Sigmoid colon (tissue), 6 donors: ENCODE measurements at regions not wholly inside any gene's neighbourhood (a gene's known extent, or its start where the extent isn't known, plus 50 kb on each side); places are given as distances from the start of the nearest gene placed in this dataset.

Experiments
- DNase-seq: peaks from one replicate; pipeline ENCODE4 v3.0.0-alpha.2; 2019
- H3K27ac ChIP-seq, 4 donors: fragments of 200-600 bp; sonication (generic); one replicate each; pipeline ENCODE4 v1.5.1; 2016 to 2019; ENCODE audit warnings: mild to moderate bottlenecking in 1 of 4
- H3K27me3 ChIP-seq, 3 donors: fragments of 200-600 bp; sonication (generic); one replicate each; pipeline ENCODE4 v1.5.1; 2019; ENCODE audit warnings: mild to moderate bottlenecking in 1 of 3
- H3K36me3 ChIP-seq, 4 donors: fragments of 200-600 bp; sonication (generic); one replicate each; pipeline ENCODE4 v1.5.1; 2016 to 2019
- H3K4me1 ChIP-seq, 4 donors: fragments of 200-600 bp; sonication (generic); one replicate each; pipeline ENCODE4 v1.5.1; 2017 to 2019
- H3K4me3 ChIP-seq, 4 donors: fragments of 200-600 bp; sonication (generic); one replicate each; pipeline ENCODE4 v1.5.1; 2017 to 2019; ENCODE audit warnings: mild to moderate bottlenecking in 2 of 4, moderate library complexity in 1 of 4
- H3K9me3 ChIP-seq, 4 donors: fragments of 200-600 bp in 3 of 4; sonication (generic) in 3 of 4; one replicate each; pipeline versions ENCODE4 v1.5.1 to v1.6.1; 2013 to 2019
- EP300 ChIP-seq, 4 donors: sonication (generic); formaldehyde crosslinking; IDR thresholded peaks; one replicate each; pipeline ENCODE4 v1.6.1; 2017; ENCODE audit warnings: antibody characterized with exemption in 4 of 4
- POLR2A ChIP-seq, 2 donors: fragments of 450-650 bp; IDR thresholded peaks; one replicate each; pipeline ENCODE4 v1.6.1; 2016; ENCODE audit warnings: antibody characterized with exemption in 2 of 2, mild to moderate bottlenecking in 2 of 2, moderate library complexity in 2 of 2
- POLR2AphosphoS5 ChIP-seq, 4 donors: sonication (generic); formaldehyde crosslinking; IDR thresholded peaks; one replicate each; pipeline ENCODE4 v1.6.1; 2017; ENCODE audit warnings: antibody characterized with exemption in 4 of 4
- WGBS, 2 donors: extraction: QIAGEN DNeasy Blood & Tissue Kit; methylation state at CpG; one replicate each; pipeline ENCODE4 v1.1.7; 2013; 5-methylcytosine and 5-hydroxymethylcytosine counted together
- intact Hi-C: fragments of 100-400 bp; cut with DNase I; formaldehyde crosslinking; loops from one replicate; pipeline ENCODE4 v1.15.1; 2023
- TF ChIP-seq, protein P1 (sequence below), 4 experiments: fragments of 450-650 bp in 3 of 4; fragments of 200-600 bp in 1 of 4; IDR thresholded peaks; one replicate each; pipeline ENCODE4 v1.5.1; 2016 to 2019; ENCODE audit warnings: antibody characterized with exemption in 4 of 4, mild to moderate bottlenecking in 3 of 4, moderate library complexity in 2 of 4
- donor health status: healthy with polysubstance abuse.
- donor health status: healthy.

DNA sequence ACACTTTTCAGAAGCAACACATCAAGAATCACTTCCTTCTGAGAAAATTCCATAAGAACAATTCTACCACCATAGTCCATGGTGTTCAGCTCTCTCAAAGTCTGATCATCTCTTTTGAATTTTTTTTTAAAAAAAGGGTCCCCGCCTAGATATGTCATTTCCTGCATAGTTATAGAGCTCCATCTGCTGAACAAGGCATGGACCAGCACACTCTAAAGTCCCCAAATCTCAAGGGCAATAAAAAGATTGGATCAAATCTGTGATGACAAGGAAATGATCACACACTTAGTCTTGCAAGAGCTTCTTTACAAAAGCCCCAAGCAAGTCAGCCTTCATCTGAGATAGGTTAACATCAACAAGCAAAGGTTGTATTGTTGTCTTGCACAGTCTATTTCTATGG is 100.7 kb upstream of the STMND1 start:
- intact Hi-C loops, result no loop called here
- no peaks in the 10 kb centered on the region for H3K27me3 ChIP-seq
- peaks cover 0 to 10% (median 4%) of the 10 kb centered on the region in 4 donors for H3K4me1 ChIP-seq
- no peaks in the 10 kb centered on the region for H3K36me3 ChIP-seq
- no peak for TF ChIP-seq POLR2A (IDR thresholded peaks at IDR 0.05)
- no peak for TF ChIP-seq POLR2AphosphoS5 (IDR thresholded peaks at IDR 0.05)
- TF ChIP-seq, protein P1, sequence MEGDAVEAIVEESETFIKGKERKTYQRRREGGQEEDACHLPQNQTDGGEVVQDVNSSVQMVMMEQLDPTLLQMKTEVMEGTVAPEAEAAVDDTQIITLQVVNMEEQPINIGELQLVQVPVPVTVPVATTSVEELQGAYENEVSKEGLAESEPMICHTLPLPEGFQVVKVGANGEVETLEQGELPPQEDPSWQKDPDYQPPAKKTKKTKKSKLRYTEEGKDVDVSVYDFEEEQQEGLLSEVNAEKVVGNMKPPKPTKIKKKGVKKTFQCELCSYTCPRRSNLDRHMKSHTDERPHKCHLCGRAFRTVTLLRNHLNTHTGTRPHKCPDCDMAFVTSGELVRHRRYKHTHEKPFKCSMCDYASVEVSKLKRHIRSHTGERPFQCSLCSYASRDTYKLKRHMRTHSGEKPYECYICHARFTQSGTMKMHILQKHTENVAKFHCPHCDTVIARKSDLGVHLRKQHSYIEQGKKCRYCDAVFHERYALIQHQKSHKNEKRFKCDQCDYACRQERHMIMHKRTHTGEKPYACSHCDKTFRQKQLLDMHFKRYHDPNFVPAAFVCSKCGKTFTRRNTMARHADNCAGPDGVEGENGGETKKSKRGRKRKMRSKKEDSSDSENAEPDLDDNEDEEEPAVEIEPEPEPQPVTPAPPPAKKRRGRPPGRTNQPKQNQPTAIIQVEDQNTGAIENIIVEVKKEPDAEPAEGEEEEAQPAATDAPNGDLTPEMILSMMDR (IDR thresholded peaks at IDR 0.05), result no peak
- no peak overlapping the region for H3K4me3 ChIP-seq
- no peak for DNase-seq
- no peak overlapping the region for H3K27ac ChIP-seq
- WGBS, 2 donors, result 61 to 68% methylated on average over 1 of the region's 1 CpG
- H3K9me3 ChIP-seq, result no peaks in the 10 kb centered on the region

DNA sequence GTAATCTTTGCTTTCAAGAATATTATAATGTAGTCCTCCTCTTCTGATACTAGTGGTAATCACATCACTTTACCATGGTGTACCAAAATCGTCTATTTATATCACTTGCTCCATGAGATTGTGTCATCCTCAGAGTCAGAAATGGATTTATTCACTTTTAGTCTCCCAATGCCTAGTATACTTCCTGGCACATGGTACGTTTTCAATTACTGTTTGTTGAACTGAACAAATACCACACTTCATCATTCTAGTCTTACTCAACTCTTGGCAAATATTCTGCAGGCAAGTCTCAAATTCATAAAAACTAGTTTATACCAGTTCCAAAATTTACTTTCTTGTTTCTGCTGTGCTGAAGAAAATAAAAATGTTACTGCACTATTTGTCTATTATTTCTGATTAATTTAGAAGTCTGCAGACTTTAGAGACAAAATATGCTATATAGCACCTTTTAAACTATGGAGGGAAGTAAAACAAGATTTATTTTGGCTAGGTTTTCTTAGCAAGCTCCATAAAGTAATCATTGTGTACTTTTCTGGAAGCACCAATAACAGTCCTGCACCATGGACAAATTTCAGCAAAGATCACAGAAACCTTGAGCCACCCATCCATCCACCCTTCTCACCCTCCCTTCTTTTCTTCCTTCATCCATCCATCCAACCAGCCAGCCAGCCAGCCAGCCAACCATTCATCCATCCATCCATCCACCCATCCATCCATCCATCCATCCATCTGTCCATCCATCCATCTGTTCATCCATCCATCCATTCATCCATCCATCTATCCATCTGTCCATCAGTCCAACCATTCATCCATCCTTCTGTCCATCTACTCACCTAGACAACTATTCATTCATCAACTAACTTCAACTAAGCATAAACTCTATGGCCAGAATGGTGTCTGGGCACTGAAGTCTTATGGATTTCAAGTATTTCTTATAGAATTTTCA is 102.1 kb upstream of the STMND1 start:
- TF ChIP-seq POLR2AphosphoS5 (IDR thresholded peaks at IDR 0.05), result peak in 3 of 4 donors; percentile 28 to 49 (median 33)
- TF ChIP-seq EP300 (IDR thresholded peaks at IDR 0.05), result no peak
- DNase-seq, result no peak
- peaks cover 0 to 10% (median 4%) of the 10 kb centered on the region in 4 donors for H3K4me1 ChIP-seq
- no peak overlapping the region for H3K4me3 ChIP-seq
- H3K36me3 ChIP-seq, result no peaks in the 10 kb centered on the region
- intact Hi-C loops, result no loop called here
- H3K27ac ChIP-seq, result peak overlapping the region in 2 of 4 donors; percentile 17 to 36
- no peaks in the 10 kb centered on the region for H3K27me3 ChIP-seq
- no peaks in the 10 kb centered on the region for H3K9me3 ChIP-seq
- WGBS, 2 donors, result 10 to 50% methylated on average over 2 of the region's 2 CpGs

DNA sequence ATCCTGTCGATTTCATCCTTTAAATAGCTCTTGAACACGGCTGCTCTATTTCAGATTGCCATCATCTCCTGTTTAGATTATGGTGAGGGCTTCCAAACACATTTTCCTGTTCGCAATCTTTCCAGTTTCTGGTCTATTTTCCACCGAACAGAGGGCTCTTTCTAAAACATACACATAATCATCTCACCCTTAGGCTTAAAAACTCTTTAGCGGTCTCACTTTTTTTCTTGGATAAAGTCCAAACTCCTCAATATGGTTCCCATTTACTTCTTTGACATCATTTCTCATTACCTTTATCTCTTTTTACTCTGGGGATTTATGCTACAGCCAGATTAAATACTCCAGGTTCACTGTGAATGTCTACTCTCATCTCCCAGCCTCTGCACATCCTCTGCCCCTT is 103.4 kb upstream of the STMND1 start:
- intact Hi-C loops, result no loop called here
- 71 to 83% methylated on average over 5 of the region's 5 CpGs for WGBS, 2 donors
- Histone ChIP-seq H3K27me3 (no peaks in the 10 kb centered on the region), H3K4me1 (peaks cover 0 to 10% (median 4%) of the 10 kb centered on the region in 4 donors), H3K9me3 (no peaks in the 10 kb centered on the region), H3K4me3 (no peak overlapping the region), H3K27ac (no peak overlapping the region), H3K36me3 (no peaks in the 10 kb centered on the region)
- no peak for DNase-seq
- no peak for TF ChIP-seq EP300 (IDR thresholded peaks at IDR 0.05)
- no peak for TF ChIP-seq POLR2A (IDR thresholded peaks at IDR 0.05)
- TF ChIP-seq, protein P1 (IDR thresholded peaks at IDR 0.05), result no peak
- TF ChIP-seq POLR2AphosphoS5 (IDR thresholded peaks at IDR 0.05), result no peak

GRCh38 chr6:16995511-16996250 is 106.2 kb upstream of the STMND1 start:
- Histone ChIP-seq H3K27me3 (no peaks in the 10 kb centered on the region), H3K9me3 (no peaks in the 10 kb centered on the region), H3K36me3 (no peaks in the 10 kb centered on the region), H3K4me3 (no peak overlapping the region), H3K4me1 (peaks cover 0 to 10% (median 4%) of the 10 kb centered on the region in 4 donors), H3K27ac (no peak overlapping the region)
- no peak for DNase-seq
- WGBS, 2 donors, result 87 to 89% methylated on average over 6 of the region's 6 CpGs
- intact Hi-C loops, result no loop called here
- TF ChIP-seq POLR2A (IDR thresholded peaks at IDR 0.05) (no peak), POLR2AphosphoS5 (IDR thresholded peaks at IDR 0.05) (no peak), EP300 (IDR thresholded peaks at IDR 0.05) (no peak)
- TF ChIP-seq, protein P1 (IDR thresholded peaks at IDR 0.05), result no peak

GRCh38 chr6:16993396-16993795 is 108.5 kb upstream of the STMND1 start:
- Histone ChIP-seq H3K4me1 (no peaks in the 10 kb centered on the region), H3K36me3 (no peaks in the 10 kb centered on the region), H3K27me3 (no peaks in the 10 kb centered on the region), H3K9me3 (no peaks in the 10 kb centered on the region), H3K4me3 (no peak overlapping the region), H3K27ac (no peak overlapping the region)
- no peak for TF ChIP-seq POLR2A (IDR thresholded peaks at IDR 0.05)
- TF ChIP-seq, protein P1 (IDR thresholded peaks at IDR 0.05), result no peak
- TF ChIP-seq POLR2AphosphoS5 (IDR thresholded peaks at IDR 0.05), result no peak
- no peak for TF ChIP-seq EP300 (IDR thresholded peaks at IDR 0.05)
- WGBS, 2 donors, result 80 to 90% methylated on average over 6 of the region's 6 CpGs
- intact Hi-C loops, result no loop called here
- DNase-seq, result no peak
